Thoracic aorta (tissue), 2 donors: ENCODE measurements at regions not wholly inside any gene's neighbourhood (a gene's known extent, or its start where the extent isn't known, plus 50 kb on each side); places are given as distances from the start of the nearest gene placed in this dataset.

Experiments used
- ATAC-seq: fragments of 150-250 bp; one replicate; pipeline ENCODE4 v1.8.0; 2017; ENCODE audit warnings: low read depth; ENCODE audit not compliant: insufficient number of reproducible peaks, low FRiP score
- DNase-seq: peaks from one replicate; pipeline ENCODE4 v3.0.0-alpha.2; 2020; ENCODE audit warnings: low spot score
- H3K27ac ChIP-seq, 2 donors: fragments of 200-600 bp; sonication (generic); 1 replicate in 1 of 2; 2 replicates in 1 of 2; pipeline ENCODE4 v1.5.1; 2016; ENCODE audit warnings: mild to moderate bottlenecking in 2 of 2, moderate library complexity in 2 of 2
- H3K27me3 ChIP-seq: fragments of 200-600 bp; sonication (generic); replicated peaks from 2 replicates; pipeline ENCODE4 v1.6.0; 2016; ENCODE audit warnings: mild to moderate bottlenecking; ENCODE audit not compliant: insufficient read depth
- H3K36me3 ChIP-seq: fragments of 200-600 bp; sonication (generic); one replicate; pipeline ENCODE4 v1.5.1; 2016
- H3K4me1 ChIP-seq, 2 donors: fragments of 200-600 bp; sonication (generic); 1 replicate in 1 of 2; 2 replicates in 1 of 2; pipeline versions ENCODE4 v1.5.1 to v1.6.0; 2016; ENCODE audit warnings: low read depth in 2 of 2, mild to moderate bottlenecking in 1 of 2; ENCODE audit not compliant: control insufficient read depth in 1 of 2
- H3K4me3 ChIP-seq: fragments of 200-600 bp; sonication (generic); 2 replicates; pipeline ENCODE4 v1.5.1; 2016; ENCODE audit warnings: mild to moderate bottlenecking
- H3K9me3 ChIP-seq: fragments of 200-600 bp; sonication (generic); 2 replicates; pipeline ENCODE4 v1.5.1; 2016
- CTCF ChIP-seq: fragments of 200-600 bp; sonication (generic); IDR thresholded peaks from one replicate; pipeline ENCODE4 v1.5.1; 2019; ENCODE audit warnings: antibody characterized with exemption

- Histone ChIP-seq H3K27me3 (no peaks in the 10 kb centered on the region), H3K4me1 (no peaks in the 10 kb centered on the region), H3K4me3 (no peak overlapping the region), H3K27ac (no peak overlapping the region), H3K9me3 (no peaks in the 10 kb centered on the region), H3K36me3 (no peaks in the 10 kb centered on the region)
- no peak for TF ChIP-seq CTCF
- no peak for DNase-seq
- no peak for ATAC-seq
Measured at GRCh38 chr10:52674474-52674873, 98.1 kb downstream of the MBL2 start.

GRCh38 chr10:52677086-52677485 lies 95.5 kb downstream of the MBL2 start:
- Histone ChIP-seq H3K4me1 (no peaks in the 10 kb centered on the region), H3K4me3 (no peak overlapping the region)

GRCh38 chr10:52678611-52679010 lies 94.0 kb downstream of the MBL2 start:
- no peak for DNase-seq
- H3K36me3 ChIP-seq = no peaks in the 10 kb centered on the region
- no peaks in the 10 kb centered on the region for H3K4me1 ChIP-seq
- no peaks in the 10 kb centered on the region for H3K9me3 ChIP-seq
- TF ChIP-seq CTCF = no peak
- no peak overlapping the region for H3K27ac ChIP-seq
- ATAC-seq = no peak
- no peaks in the 10 kb centered on the region for H3K27me3 ChIP-seq
- no peak overlapping the region for H3K4me3 ChIP-seq

More at GRCh38 chr10:52677086-52677485, 95.5 kb downstream of the MBL2 start:
- no peak for TF ChIP-seq CTCF
- H3K36me3 ChIP-seq = no peaks in the 10 kb centered on the region
- ATAC-seq (no peak), DNase-seq (no peak)
- H3K27ac ChIP-seq = no peak overlapping the region
- no peaks in the 10 kb centered on the region for H3K9me3 ChIP-seq
- no peaks in the 10 kb centered on the region for H3K27me3 ChIP-seq

- no peak for TF ChIP-seq CTCF
- H3K36me3 ChIP-seq = no peaks in the 10 kb centered on the region
- DNase-seq (no peak), ATAC-seq (no peak)
- no peaks in the 10 kb centered on the region for H3K4me1 ChIP-seq
- H3K4me3 ChIP-seq = no peak overlapping the region
- H3K27ac ChIP-seq = no peak overlapping the region
- H3K9me3 ChIP-seq = no peaks in the 10 kb centered on the region
- H3K27me3 ChIP-seq = no peaks in the 10 kb centered on the region
Measured at GRCh38 chr10:52679117-52679516, 93.5 kb downstream of the MBL2 start.

GRCh38 chr10:52682766-52683165 lies 89.8 kb downstream of the MBL2 start:
- TF ChIP-seq CTCF = no peak
- no peak overlapping the region for H3K27ac ChIP-seq
- ATAC-seq = no peak

More at GRCh38 chr10:52682766-52683165, 89.8 kb downstream of the MBL2 start:
- no peak for DNase-seq
- H3K27me3 ChIP-seq = no peaks in the 10 kb centered on the region
- no peak overlapping the region for H3K4me3 ChIP-seq
- H3K9me3 ChIP-seq = no peaks in the 10 kb centered on the region
- no peaks in the 10 kb centered on the region for H3K36me3 ChIP-seq
- no peaks in the 10 kb centered on the region for H3K4me1 ChIP-seq
